ENCODE measurements at regions not wholly inside any gene's neighbourhood (a gene's known extent, or its start where the extent isn't known, plus 50 kb on each side); places are given as distances from the start of the nearest gene placed in this dataset.
"Not testable (repeated sequence)": the region's sequence is repeated elsewhere in the genome, so short reads cannot be mapped to it uniquely, and the experiment has no call there.

- Histone ChIP-seq H3K4me3 (no peak overlapping the region), H3K27ac (no peak overlapping the region)
Observed at GRCh38 chr5:124185716-124186115, 560.7 kb downstream of the ZNF608 start.

GRCh38 chr5:124182133-124182532, 564.3 kb downstream of the ZNF608 start:
- Histone ChIP-seq H3K27ac (no peak overlapping the region), H3K4me3 (no peak overlapping the region)

GRCh38 chr5:124180875-124181461, 565.5 kb downstream of the ZNF608 start:
- no peak overlapping the region for H3K4me3 ChIP-seq
- no peak overlapping the region for H3K27ac ChIP-seq

- no peak overlapping the region for H3K27ac ChIP-seq
- no peak overlapping the region for H3K4me3 ChIP-seq
Observed at GRCh38 chr5:124180299-124180874, 566.1 kb downstream of the ZNF608 start.

GRCh38 chr5:124179819-124180218, 566.6 kb downstream of the ZNF608 start:
- Histone ChIP-seq H3K27ac (no peak overlapping the region), H3K4me3 (no peak overlapping the region)

- H3K27ac ChIP-seq, result no peak overlapping the region
Observed at GRCh38 chr5:124178050-124178449, 568.4 kb downstream of the ZNF608 start.

GRCh38 chr5:124176692-124177091, 569.7 kb downstream of the ZNF608 start:
- Histone ChIP-seq H3K4me3 (no peak overlapping the region), H3K27ac (no peak overlapping the region)

More at GRCh38 chr5:124178050-124178449, 568.4 kb downstream of the ZNF608 start:
- no peak overlapping the region for H3K4me3 ChIP-seq

GRCh38 chr5:124173386-124173785, 573.1 kb downstream of the ZNF608 start:
- H3K27ac ChIP-seq, result no peak overlapping the region
- H3K4me3 ChIP-seq, result no peak overlapping the region

GRCh38 chr5:124172389-124173003, 573.9 kb downstream of the ZNF608 start:
- Histone ChIP-seq H3K4me3 (no peak overlapping the region), H3K27ac (no peak overlapping the region)

- not testable (repeated sequence) for H3K27ac ChIP-seq, H3K4me3 ChIP-seq
Observed at GRCh38 chr5:124168093-124168492, 578.3 kb downstream of the ZNF608 start.

GRCh38 chr5:124162767-124163532, 583.5 kb downstream of the ZNF608 start:
- no peak overlapping the region for H3K27ac ChIP-seq
- no peak overlapping the region for H3K4me3 ChIP-seq

GRCh38 chr5:124161266-124161665, 585.2 kb downstream of the ZNF608 start:
- no peak overlapping the region for H3K4me3 ChIP-seq

GRCh38 chr5:124160265-124160664, 586.2 kb downstream of the ZNF608 start:
- no peak overlapping the region for H3K4me3 ChIP-seq
- no peak overlapping the region for H3K27ac ChIP-seq

More at GRCh38 chr5:124161266-124161665, 585.2 kb downstream of the ZNF608 start:
- no peak overlapping the region for H3K27ac ChIP-seq

- H3K27ac ChIP-seq, result peak overlapping the region in 1 of 21 experiments; percentile 13
- H3K4me3 ChIP-seq, result no peak overlapping the region
Observed at GRCh38 chr5:124157320-124157719, 589.1 kb downstream of the ZNF608 start.

GRCh38 chr5:124156415-124156996, 589.9 kb downstream of the ZNF608 start:
- no peak overlapping the region for H3K4me3 ChIP-seq
- no peak overlapping the region for H3K27ac ChIP-seq

- Histone ChIP-seq H3K4me3 (no peak overlapping the region), H3K27ac (no peak overlapping the region)
Observed at GRCh38 chr5:124154714-124155113, 591.7 kb downstream of the ZNF608 start.

- H3K27ac ChIP-seq, result no peak overlapping the region
- H3K4me3 ChIP-seq, result no peak overlapping the region
Observed at GRCh38 chr5:124153588-124153987, 592.9 kb downstream of the ZNF608 start.

- H3K4me3 ChIP-seq, result no peak overlapping the region
- no peak overlapping the region for H3K27ac ChIP-seq
Observed at GRCh38 chr5:124148574-124148973, 597.9 kb downstream of the ZNF608 start.

GRCh38 chr5:124140060-124140459, 606.4 kb downstream of the ZNF608 start:
- Histone ChIP-seq H3K27ac (no peak overlapping the region), H3K4me3 (no peak overlapping the region)

- H3K27ac ChIP-seq, result no peak overlapping the region
Observed at GRCh38 chr5:124139477-124139876, 607.0 kb downstream of the ZNF608 start.

More at GRCh38 chr5:124139477-124139876, 607.0 kb downstream of the ZNF608 start:
- H3K4me3 ChIP-seq, result no peak overlapping the region

Measured in skin epidermis (tissue), 12 donors.